T-helper 1 cell treated with Interleukin-12 subunit alpha and Interleukin-12 subunit beta and Interleukin-4 antibody, amounts not matched to agents 30 μg/mL and 1 μg/mL, for 36 hours (primary cell): ENCODE measurements at regions not wholly inside any gene's neighbourhood (a gene's known extent, or its start where the extent isn't known, plus 50 kb on each side); places are given as distances from the start of the nearest gene placed in this dataset.
"Not testable (repeated sequence)": the region's sequence is repeated elsewhere in the genome, so short reads cannot be mapped to it uniquely, and the experiment has no call there.

ENCODE experiments used
- H3K27ac Mint-ChIP-seq: one replicate; pipeline ENCODE4 v1.8.0; 2021; ENCODE audit warnings: mild to moderate bottlenecking, mixed read lengths
- H3K27me3 Mint-ChIP-seq: one replicate; pipeline ENCODE4 v1.8.0; 2021; ENCODE audit warnings: low read depth, mixed read lengths
- H3K36me3 Mint-ChIP-seq: one replicate; pipeline ENCODE4 v1.8.0; 2021; ENCODE audit warnings: low read depth, mixed read lengths
- H3K4me1 Mint-ChIP-seq: one replicate; pipeline ENCODE4 v1.8.0; 2021; ENCODE audit warnings: low read depth, mixed read lengths
- H3K4me3 Mint-ChIP-seq: one replicate; pipeline ENCODE4 v1.8.0; 2021; ENCODE audit warnings: mild to moderate bottlenecking, moderate library complexity, mixed read lengths
- H3K9me3 Mint-ChIP-seq: one replicate; pipeline ENCODE4 v1.8.0; 2021; ENCODE audit warnings: mixed read lengths

GRCh38 chr2:128414351-128414750 is 95.7 kb upstream of the HS6ST1 start:
- no peaks in the 10 kb centered on the region for H3K36me3 Mint-ChIP-seq
- H3K27ac Mint-ChIP-seq = no peak overlapping the region
- no peaks in the 10 kb centered on the region for H3K4me1 Mint-ChIP-seq
- H3K9me3 Mint-ChIP-seq = no peaks in the 10 kb centered on the region
- no peak overlapping the region for H3K4me3 Mint-ChIP-seq
- H3K27me3 Mint-ChIP-seq = no peaks in the 10 kb centered on the region

GRCh38 chr2:128414946-128415778 is 96.5 kb upstream of the HS6ST1 start:
- H3K9me3 Mint-ChIP-seq = no peaks in the 10 kb centered on the region
- no peak overlapping the region for H3K27ac Mint-ChIP-seq
- no peaks in the 10 kb centered on the region for H3K4me1 Mint-ChIP-seq
- no peak overlapping the region for H3K4me3 Mint-ChIP-seq
- no peaks in the 10 kb centered on the region for H3K36me3 Mint-ChIP-seq
- no peaks in the 10 kb centered on the region for H3K27me3 Mint-ChIP-seq

- no peaks in the 10 kb centered on the region for H3K36me3 Mint-ChIP-seq
- H3K4me3 Mint-ChIP-seq = no peak overlapping the region
- no peaks in the 10 kb centered on the region for H3K9me3 Mint-ChIP-seq
- H3K27ac Mint-ChIP-seq = no peak overlapping the region
- no peaks in the 10 kb centered on the region for H3K27me3 Mint-ChIP-seq
- no peaks in the 10 kb centered on the region for H3K4me1 Mint-ChIP-seq
Measured at GRCh38 chr2:128415779-128416061, 97.1 kb upstream of the HS6ST1 start.

- Mint-ChIP-seq H3K9me3 (no peaks in the 10 kb centered on the region), H3K36me3 (no peaks in the 10 kb centered on the region), H3K27ac (no peak overlapping the region), H3K4me3 (no peak overlapping the region), H3K4me1 (no peaks in the 10 kb centered on the region), H3K27me3 (no peaks in the 10 kb centered on the region)
Measured at GRCh38 chr2:128416109-128416785, 97.6 kb upstream of the HS6ST1 start.

GRCh38 chr2:128416806-128417205 is 98.1 kb upstream of the HS6ST1 start:
- no peak overlapping the region for H3K4me3 Mint-ChIP-seq
- no peaks in the 10 kb centered on the region for H3K9me3 Mint-ChIP-seq
- H3K27ac Mint-ChIP-seq = no peak overlapping the region
- no peaks in the 10 kb centered on the region for H3K27me3 Mint-ChIP-seq
- H3K4me1 Mint-ChIP-seq = no peaks in the 10 kb centered on the region
- H3K36me3 Mint-ChIP-seq = no peaks in the 10 kb centered on the region

GRCh38 chr2:128417264-128417663 is 98.6 kb upstream of the HS6ST1 start:
- not testable (repeated sequence) for H3K4me1 Mint-ChIP-seq, H3K4me3 Mint-ChIP-seq, H3K27me3 Mint-ChIP-seq, H3K27ac Mint-ChIP-seq, H3K36me3 Mint-ChIP-seq, H3K9me3 Mint-ChIP-seq

GRCh38 chr2:128420131-128420530 is 101.5 kb upstream of the HS6ST1 start:
- H3K27me3 Mint-ChIP-seq = no peaks in the 10 kb centered on the region
- H3K27ac Mint-ChIP-seq = no peak overlapping the region
- H3K36me3 Mint-ChIP-seq = no peaks in the 10 kb centered on the region
- H3K4me3 Mint-ChIP-seq = no peak overlapping the region
- H3K9me3 Mint-ChIP-seq = no peaks in the 10 kb centered on the region
- H3K4me1 Mint-ChIP-seq = no peaks in the 10 kb centered on the region

GRCh38 chr2:128420776-128421175 is 102.1 kb upstream of the HS6ST1 start:
- no peaks in the 10 kb centered on the region for H3K9me3 Mint-ChIP-seq
- H3K4me3 Mint-ChIP-seq = no peak overlapping the region

GRCh38 chr2:128421286-128421685 is 102.6 kb upstream of the HS6ST1 start:
- H3K27me3 Mint-ChIP-seq = no peaks in the 10 kb centered on the region
- H3K27ac Mint-ChIP-seq = no peak overlapping the region
- H3K36me3 Mint-ChIP-seq = no peaks in the 10 kb centered on the region
- no peaks in the 10 kb centered on the region for H3K9me3 Mint-ChIP-seq
- H3K4me3 Mint-ChIP-seq = no peak overlapping the region
- no peaks in the 10 kb centered on the region for H3K4me1 Mint-ChIP-seq

More at GRCh38 chr2:128420776-128421175, 102.1 kb upstream of the HS6ST1 start:
- Mint-ChIP-seq H3K36me3 (no peaks in the 10 kb centered on the region), H3K27me3 (no peaks in the 10 kb centered on the region), H3K27ac (no peak overlapping the region), H3K4me1 (no peaks in the 10 kb centered on the region)

GRCh38 chr2:128421861-128422311 is 103.2 kb upstream of the HS6ST1 start:
- H3K27ac Mint-ChIP-seq = no peak overlapping the region
- no peaks in the 10 kb centered on the region for H3K27me3 Mint-ChIP-seq
- H3K36me3 Mint-ChIP-seq = no peaks in the 10 kb centered on the region
- no peaks in the 10 kb centered on the region for H3K9me3 Mint-ChIP-seq
- H3K4me3 Mint-ChIP-seq = no peak overlapping the region
- H3K4me1 Mint-ChIP-seq = no peaks in the 10 kb centered on the region

- H3K27me3 Mint-ChIP-seq = peaks cover 4% of the 10 kb centered on the region
- H3K9me3 Mint-ChIP-seq = no peaks in the 10 kb centered on the region
- H3K27ac Mint-ChIP-seq = no peak overlapping the region
- H3K4me3 Mint-ChIP-seq = no peak overlapping the region
- no peaks in the 10 kb centered on the region for H3K4me1 Mint-ChIP-seq
- H3K36me3 Mint-ChIP-seq = no peaks in the 10 kb centered on the region
Measured at GRCh38 chr2:128422571-128422970, 103.9 kb upstream of the HS6ST1 start.

GRCh38 chr2:128423788-128424165 is 105.1 kb upstream of the HS6ST1 start:
- Mint-ChIP-seq H3K27ac (no peak overlapping the region), H3K4me1 (no peaks in the 10 kb centered on the region)

GRCh38 chr2:128424406-128425171 is 105.9 kb upstream of the HS6ST1 start:
- Mint-ChIP-seq H3K4me3 (no peak overlapping the region), H3K4me1 (no peaks in the 10 kb centered on the region), H3K36me3 (no peaks in the 10 kb centered on the region), H3K9me3 (peaks cover 4% of the 10 kb centered on the region), H3K27ac (no peak overlapping the region), H3K27me3 (peaks cover 15% of the 10 kb centered on the region)

More at GRCh38 chr2:128423788-128424165, 105.1 kb upstream of the HS6ST1 start:
- Mint-ChIP-seq H3K4me3 (no peak overlapping the region), H3K27me3 (peaks cover 7% of the 10 kb centered on the region), H3K9me3 (no peaks in the 10 kb centered on the region), H3K36me3 (no peaks in the 10 kb centered on the region)

GRCh38 chr2:128425216-128425615 is 106.5 kb upstream of the HS6ST1 start:
- Mint-ChIP-seq H3K36me3 (no peaks in the 10 kb centered on the region), H3K4me3 (no peak overlapping the region), H3K4me1 (no peaks in the 10 kb centered on the region), H3K9me3 (peaks cover 10% of the 10 kb centered on the region), H3K27me3 (peaks cover 20% of the 10 kb centered on the region), H3K27ac (no peak overlapping the region)
